ENCODE measurements at regions not wholly inside any gene's neighbourhood (a gene's known extent, or its start where the extent isn't known, plus 50 kb on each side); places are given as distances from the start of the nearest gene placed in this dataset.

DNA sequence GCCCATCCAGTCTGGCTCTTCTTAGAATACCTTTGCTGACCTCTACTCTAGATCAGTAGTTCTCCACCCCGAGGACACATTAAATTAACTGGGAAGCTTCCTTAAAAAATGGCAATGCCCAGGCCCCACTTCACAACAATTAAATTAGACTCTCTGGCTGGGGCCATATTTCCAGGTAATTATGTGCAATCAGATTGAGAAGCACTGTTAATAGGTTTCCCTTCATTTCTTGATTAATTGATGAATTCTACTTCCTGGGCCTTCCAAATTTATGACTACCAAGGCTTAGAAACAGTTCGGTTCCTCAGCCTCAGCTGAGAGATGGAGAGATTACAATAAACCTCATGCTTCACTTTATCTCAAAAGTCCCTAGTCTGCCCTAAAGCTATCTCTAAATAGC, 71.7 kb upstream of the LIMCH1 start:
- 87 to 89% (median 89%) methylated on average over 2 of the region's 2 CpGs for WGBS, 4 donors
- intact Hi-C loops (cut with DNase I), result no loop called here
- H3K4me1 ChIP-seq, result peaks cover 0 to 56% (median 24%) of the 10 kb centered on the region in 12 donors

DNA sequence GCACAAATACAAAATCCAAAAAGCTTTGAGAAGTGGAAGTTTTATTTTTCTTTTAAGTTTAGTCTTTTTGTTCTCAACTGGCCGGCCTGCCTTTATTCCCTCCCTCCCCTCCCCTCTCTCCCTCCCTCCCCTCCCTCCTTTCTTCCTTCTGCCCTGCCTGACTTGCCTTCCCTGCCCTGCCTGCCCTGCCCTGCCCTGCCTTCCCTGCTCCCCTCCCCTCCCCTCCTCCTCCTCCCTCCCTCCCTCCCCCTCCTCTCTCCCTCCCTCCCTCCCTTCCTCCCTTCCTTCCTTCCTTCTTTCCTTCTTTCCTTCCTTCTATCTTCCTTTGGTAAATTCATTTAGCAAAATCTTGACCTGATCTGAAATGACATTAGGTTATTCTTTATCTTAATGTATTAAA, 69.8 kb upstream of the LIMCH1 start:
- no peaks in the 10 kb centered on the region for H3K27me3 ChIP-seq
- peaks cover 0 to 54% (median 15%) of the 10 kb centered on the region in 12 donors for H3K4me1 ChIP-seq
- no peaks in the 10 kb centered on the region for H3K9me3 ChIP-seq
- DNase-seq, result no peak
- 56 to 73% (median 68%) methylated on average over 1 of the region's 1 CpG for WGBS, 4 donors
- no peaks in the 10 kb centered on the region for H3K36me3 ChIP-seq
- TF ChIP-seq POLR2A (IDR thresholded peaks at IDR 0.05) (no peak), CTCF (IDR thresholded peaks at IDR 0.05) (no peak)
- H3K27ac ChIP-seq, result no peak overlapping the region
- ATAC-seq, result no peak
- no peak overlapping the region for H3K4me3 ChIP-seq
- intact Hi-C loops (cut with DNase I), result no loop called here

More for the DNA sequence above, 71.7 kb upstream of the LIMCH1 start:
- no peaks in the 10 kb centered on the region for H3K27me3 ChIP-seq
- H3K9me3 ChIP-seq, result no peaks in the 10 kb centered on the region
- ATAC-seq (no peak), DNase-seq (no peak)
- no peaks in the 10 kb centered on the region for H3K36me3 ChIP-seq
- no peak overlapping the region for H3K4me3 ChIP-seq
- H3K27ac ChIP-seq, result no peak overlapping the region
- TF ChIP-seq POLR2A (IDR thresholded peaks at IDR 0.05), result no peak
- no peak for TF ChIP-seq CTCF (IDR thresholded peaks at IDR 0.05)

- WGBS, 4 donors, result 76 to 86% (median 78%) methylated on average over 9 of the region's 9 CpGs
- DNase-seq, result no peak
- Histone ChIP-seq H3K27ac (no peak overlapping the region), H3K9me3 (no peaks in the 10 kb centered on the region), H3K4me1 (peaks cover 0 to 60% (median 20%) of the 10 kb centered on the region in 12 donors), H3K4me3 (no peak overlapping the region), H3K36me3 (no peaks in the 10 kb centered on the region), H3K27me3 (no peaks in the 10 kb centered on the region)
- peak in 1 of 4 donors; percentile 9 for ATAC-seq
- intact Hi-C loops (cut with DNase I), result no loop called here
- TF ChIP-seq CTCF (IDR thresholded peaks at IDR 0.05), result no peak
Measured at GRCh38 chr4:41471126-41472071, 66.6 kb upstream of the LIMCH1 start.

DNA sequence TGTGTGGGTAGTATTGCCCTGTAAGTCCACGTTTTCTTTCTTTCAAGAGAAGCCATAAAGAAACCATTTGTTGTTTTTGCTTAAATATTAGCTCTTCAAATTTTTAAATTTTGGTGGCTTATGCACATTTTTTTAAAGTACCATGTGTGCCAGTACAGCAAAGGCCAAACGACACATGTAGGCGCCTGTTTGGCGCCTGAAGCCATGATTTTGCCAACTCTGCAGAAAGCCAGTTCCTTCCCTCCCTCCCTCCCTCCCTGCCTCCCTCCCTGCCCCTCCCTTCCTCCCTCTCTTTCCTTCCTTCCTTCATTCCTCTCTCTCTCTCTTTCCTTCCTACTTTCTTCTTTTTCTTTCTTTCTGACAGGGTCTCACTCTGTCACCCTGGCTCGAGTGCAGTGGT, 65.9 kb upstream of the LIMCH1 start:
- WGBS, 4 donors, result 87 to 90% (median 88%) methylated on average over 5 of the region's 5 CpGs
- H3K4me1 ChIP-seq, result peaks cover 0 to 67% (median 21%) of the 10 kb centered on the region in 12 donors
- H3K27me3 ChIP-seq, result no peaks in the 10 kb centered on the region
- H3K27ac ChIP-seq, result no peak overlapping the region
- intact Hi-C loops (cut with DNase I), result no loop called here
- no peak for DNase-seq
- H3K9me3 ChIP-seq, result no peaks in the 10 kb centered on the region
- ATAC-seq, result no peak
- no peak overlapping the region for H3K4me3 ChIP-seq
- TF ChIP-seq CTCF (IDR thresholded peaks at IDR 0.05) (no peak), POLR2A (IDR thresholded peaks at IDR 0.05) (no peak)
- H3K36me3 ChIP-seq, result no peaks in the 10 kb centered on the region

Measured in heart left ventricle (tissue), 16 donors.